ENCODE measurements at regions not wholly inside any gene's neighbourhood (a gene's known extent, or its start where the extent isn't known, plus 50 kb on each side); places are given as distances from the start of the nearest gene placed in this dataset.

- H3K27me3 ChIP-seq (ENCODE audit: control insufficient read depth in 3 of 3, insufficient read depth in 3 of 3, low read length in 3 of 3): peaks cover 0 to 2% (median 0%) of the 10 kb centered on the region in 3 donors
- H3K27ac ChIP-seq (ENCODE audit: low read depth in 1 of 3, low read length in 2 of 3): peak overlapping the region in 1 of 3 donors; percentile 72
- no peaks in the 10 kb centered on the region for H3K9me3 ChIP-seq (ENCODE audit: control insufficient read depth in 2 of 2, insufficient read depth in 1 of 2, low read depth in 1 of 2, low read length in 1 of 2)
- H3K4me1 ChIP-seq (ENCODE audit: control insufficient read depth in 3 of 3, insufficient read depth in 2 of 3, low read depth in 1 of 3, low read length in 2 of 3): peaks cover 3 to 72% (median 18%) of the 10 kb centered on the region in 3 donors
- DNase-seq (peak in 1 of 2 donors; percentile 79), FAIRE-seq (no peak)
- no peak overlapping the region for H3K4me3 ChIP-seq (ENCODE audit: low read depth in 1 of 3, low read length in 3 of 3)
- WGBS, 3 donors: 14 to 42% (median 31%) methylated on average over 4 of the region's 4 CpGs
- H3K36me3 ChIP-seq (ENCODE audit: control insufficient read depth in 3 of 3, insufficient read depth in 2 of 3, low read depth in 1 of 3, low read length in 3 of 3): no peaks in the 10 kb centered on the region
These were observed 126.4 kb upstream of the DLX2 start for GRCh38 chr2:172229125-172229524.

GRCh38 chr2:172230332-172230888, 127.7 kb upstream of the DLX2 start:
- DNase-seq (no peak), FAIRE-seq (no peak)
- peaks cover 0 to 13% (median 0%) of the 10 kb centered on the region in 3 donors for H3K27me3 ChIP-seq (ENCODE audit: control insufficient read depth in 3 of 3, insufficient read depth in 3 of 3, low read length in 3 of 3)
- 49 to 77% (median 60%) methylated on average over 4 to 5 of the region's 5 CpGs for WGBS, 3 donors
- H3K27ac ChIP-seq (ENCODE audit: low read depth in 1 of 3, low read length in 2 of 3): no peak overlapping the region
- no peaks in the 10 kb centered on the region for H3K9me3 ChIP-seq (ENCODE audit: control insufficient read depth in 2 of 2, insufficient read depth in 1 of 2, low read depth in 1 of 2, low read length in 1 of 2)
- H3K4me3 ChIP-seq (ENCODE audit: low read depth in 1 of 3, low read length in 3 of 3): no peak overlapping the region
- H3K36me3 ChIP-seq (ENCODE audit: control insufficient read depth in 3 of 3, insufficient read depth in 2 of 3, low read depth in 1 of 3, low read length in 3 of 3): no peaks in the 10 kb centered on the region
- peaks cover 10 to 70% (median 18%) of the 10 kb centered on the region in 3 donors for H3K4me1 ChIP-seq (ENCODE audit: control insufficient read depth in 3 of 3, insufficient read depth in 2 of 3, low read depth in 1 of 3, low read length in 2 of 3)

GRCh38 chr2:172230889-172231401, 128.2 kb upstream of the DLX2 start:
- H3K27me3 ChIP-seq (ENCODE audit: control insufficient read depth in 3 of 3, insufficient read depth in 3 of 3, low read length in 3 of 3): peaks cover 0 to 15% (median 0%) of the 10 kb centered on the region in 3 donors
- peaks cover 8 to 70% (median 15%) of the 10 kb centered on the region in 3 donors for H3K4me1 ChIP-seq (ENCODE audit: control insufficient read depth in 3 of 3, insufficient read depth in 2 of 3, low read depth in 1 of 3, low read length in 2 of 3)
- DNase-seq (no peak), FAIRE-seq (no peak)
- H3K9me3 ChIP-seq (ENCODE audit: control insufficient read depth in 2 of 2, insufficient read depth in 1 of 2, low read depth in 1 of 2, low read length in 1 of 2): no peaks in the 10 kb centered on the region
- H3K27ac ChIP-seq (ENCODE audit: low read depth in 1 of 3, low read length in 2 of 3): no peak overlapping the region
- no peak overlapping the region for H3K4me3 ChIP-seq (ENCODE audit: low read depth in 1 of 3, low read length in 3 of 3)
- 83 to 90% (median 83%) methylated on average over 6 of the region's 6 CpGs for WGBS, 3 donors
- no peaks in the 10 kb centered on the region for H3K36me3 ChIP-seq (ENCODE audit: control insufficient read depth in 3 of 3, insufficient read depth in 2 of 3, low read depth in 1 of 3, low read length in 3 of 3)

- Histone ChIP-seq H3K27ac (ENCODE audit: low read depth in 1 of 3, low read length in 2 of 3) (peak overlapping the region in 1 of 3 donors; percentile 83), H3K4me3 (ENCODE audit: low read depth in 1 of 3, low read length in 3 of 3) (no peak overlapping the region), H3K9me3 (ENCODE audit: control insufficient read depth in 2 of 2, insufficient read depth in 1 of 2, low read depth in 1 of 2, low read length in 1 of 2) (no peaks in the 10 kb centered on the region), H3K36me3 (ENCODE audit: control insufficient read depth in 3 of 3, insufficient read depth in 2 of 3, low read depth in 1 of 3, low read length in 3 of 3) (no peaks in the 10 kb centered on the region), H3K27me3 (ENCODE audit: control insufficient read depth in 3 of 3, insufficient read depth in 3 of 3, low read length in 3 of 3) (peaks cover 0 to 18% (median 0%) of the 10 kb centered on the region in 3 donors), H3K4me1 (ENCODE audit: control insufficient read depth in 3 of 3, insufficient read depth in 2 of 3, low read depth in 1 of 3, low read length in 2 of 3) (peaks cover 8 to 65% (median 13%) of the 10 kb centered on the region in 3 donors)
- 70 to 86% (median 73%) methylated on average over 3 of the region's 3 CpGs for WGBS, 3 donors
- DNase-seq (no peak), FAIRE-seq (no peak)
These were observed 128.8 kb upstream of the DLX2 start for GRCh38 chr2:172231508-172231907.

GRCh38 chr2:172232708-172233396, 130.2 kb upstream of the DLX2 start:
- H3K9me3 ChIP-seq (ENCODE audit: control insufficient read depth in 2 of 2, insufficient read depth in 1 of 2, low read depth in 1 of 2, low read length in 1 of 2): no peaks in the 10 kb centered on the region
- no peak overlapping the region for H3K4me3 ChIP-seq (ENCODE audit: low read depth in 1 of 3, low read length in 3 of 3)
- H3K4me1 ChIP-seq (ENCODE audit: control insufficient read depth in 3 of 3, insufficient read depth in 2 of 3, low read depth in 1 of 3, low read length in 2 of 3): peaks cover 8 to 54% (median 13%) of the 10 kb centered on the region in 3 donors
- peaks cover 0 to 18% (median 0%) of the 10 kb centered on the region in 3 donors for H3K27me3 ChIP-seq (ENCODE audit: control insufficient read depth in 3 of 3, insufficient read depth in 3 of 3, low read length in 3 of 3)
- H3K36me3 ChIP-seq (ENCODE audit: control insufficient read depth in 3 of 3, insufficient read depth in 2 of 3, low read depth in 1 of 3, low read length in 3 of 3): no peaks in the 10 kb centered on the region
- FAIRE-seq: no peak
- 63 to 81% (median 75%) methylated on average over 9 of the region's 9 CpGs for WGBS, 3 donors
- H3K27ac ChIP-seq (ENCODE audit: low read depth in 1 of 3, low read length in 2 of 3): peak overlapping the region in 1 of 3 donors; percentile 83
- DNase-seq: no peak

- WGBS, 3 donors: 13 to 43% (median 42%) methylated on average over 9 of the region's 9 CpGs
- Histone ChIP-seq H3K36me3 (ENCODE audit: control insufficient read depth in 3 of 3, insufficient read depth in 2 of 3, low read depth in 1 of 3, low read length in 3 of 3) (no peaks in the 10 kb centered on the region), H3K9me3 (ENCODE audit: control insufficient read depth in 2 of 2, insufficient read depth in 1 of 2, low read depth in 1 of 2, low read length in 1 of 2) (no peaks in the 10 kb centered on the region), H3K27me3 (ENCODE audit: control insufficient read depth in 3 of 3, insufficient read depth in 3 of 3, low read length in 3 of 3) (peaks cover 0 to 18% (median 0%) of the 10 kb centered on the region in 3 donors), H3K4me1 (ENCODE audit: control insufficient read depth in 3 of 3, insufficient read depth in 2 of 3, low read depth in 1 of 3, low read length in 2 of 3) (peaks cover 6 to 44% (median 8%) of the 10 kb centered on the region in 3 donors), H3K4me3 (ENCODE audit: low read depth in 1 of 3, low read length in 3 of 3) (no peak overlapping the region), H3K27ac (ENCODE audit: low read depth in 1 of 3, low read length in 2 of 3) (peak overlapping the region in 2 of 3 donors; percentile 14 to 64)
- DNase-seq: peak; percentile 26 to 60
- FAIRE-seq: no peak
These were observed 131.5 kb upstream of the DLX2 start for GRCh38 chr2:172233987-172234715.

- H3K9me3 ChIP-seq (ENCODE audit: control insufficient read depth in 2 of 2, insufficient read depth in 1 of 2, low read depth in 1 of 2, low read length in 1 of 2): no peaks in the 10 kb centered on the region
- peaks cover 6 to 39% (median 8%) of the 10 kb centered on the region in 3 donors for H3K4me1 ChIP-seq (ENCODE audit: control insufficient read depth in 3 of 3, insufficient read depth in 2 of 3, low read depth in 1 of 3, low read length in 2 of 3)
- FAIRE-seq (no peak), DNase-seq (peak; percentile 79 to 83)
- H3K4me3 ChIP-seq (ENCODE audit: low read depth in 1 of 3, low read length in 3 of 3): peak overlapping the region in 2 of 3 donors; percentile 36 to 43
- peak overlapping the region in 2 of 3 donors; percentile 5 to 64 for H3K27ac ChIP-seq (ENCODE audit: low read depth in 1 of 3, low read length in 2 of 3)
- 2 to 4% (median 3%) methylated on average over 65 of the region's 65 CpGs for WGBS, 3 donors
- H3K36me3 ChIP-seq (ENCODE audit: control insufficient read depth in 3 of 3, insufficient read depth in 2 of 3, low read depth in 1 of 3, low read length in 3 of 3): no peaks in the 10 kb centered on the region
- H3K27me3 ChIP-seq (ENCODE audit: control insufficient read depth in 3 of 3, insufficient read depth in 3 of 3, low read length in 3 of 3): peaks cover 0 to 18% (median 0%) of the 10 kb centered on the region in 3 donors
These were observed 132.3 kb upstream of the DLX2 start for GRCh38 chr2:172234716-172235691.

Data from small intestine (tissue), 7 donors.